ENCODE measurements at regions not wholly inside any gene's neighbourhood (a gene's known extent, or its start where the extent isn't known, plus 50 kb on each side); places are given as distances from the start of the nearest gene placed in this dataset.

GRCh38 chr14:103220134-103220981, 97.1 kb downstream of the TNFAIP2 start:
- Histone ChIP-seq H2AK9ac (replicated peaks; ENCODE audit: low read depth, low read length, poor library complexity) (no peak overlapping the region), H2AK5ac (ENCODE audit: low read depth, low read length) (no peak overlapping the region), H3K4me3 (ENCODE audit: insufficient read depth, low read depth, low read length) (no peak overlapping the region; the same call in 1 of the 2 replicates), H2BK5ac (ENCODE audit: low read depth, low read length, poor library complexity, severe bottlenecking) (no peak overlapping the region), H4K91ac (ENCODE audit: insufficient read depth, low read depth, low read length) (no peak overlapping the region), H3K9me3 (ENCODE audit: control insufficient read depth, insufficient read depth, low read length) (peaks cover 8% of the 10 kb centered on the region), H3K4ac (ENCODE audit: low read depth, low read length) (no peak overlapping the region), H3K4me2 (ENCODE audit: low read depth, low read length) (no peak overlapping the region; the same call in 1 of the 2 replicates), H2BK20ac (ENCODE audit: low read depth, low read length) (no peak overlapping the region), H3K4me1 (ENCODE audit: control insufficient read depth, insufficient read depth, low read length) (no peaks in the 10 kb centered on the region), H2BK120ac (ENCODE audit: low read depth, low read length) (no peak overlapping the region), H2BK15ac (ENCODE audit: low read depth, low read length) (no peak overlapping the region), H3K23ac (ENCODE audit: low read depth, low read length) (no peak overlapping the region), H4K8ac (ENCODE audit: low read depth in 2 of 2, low read length in 2 of 2) (no peak overlapping the region), H2AFZ (replicated peaks; ENCODE audit: low read length, poor library complexity) (peak overlapping the region; percentile 34), H3K36me3 (ENCODE audit: control insufficient read depth, insufficient read depth, low read length) (no peaks in the 10 kb centered on the region), H4K20me1 (ENCODE audit: insufficient read depth, low read length) (no peaks in the 10 kb centered on the region), H3K9ac (ENCODE audit: low read depth, low read length) (no peak overlapping the region), H3K79me1 (ENCODE audit: low read depth in 1 of 2, low read length in 2 of 2) (no peaks in the 10 kb centered on the region), H4K5ac (ENCODE audit: low read depth, low read length) (no peak overlapping the region), H3K27me3 (ENCODE audit: control insufficient read depth, insufficient read depth, low read length) (peaks cover 64% of the 10 kb centered on the region), H3K18ac (ENCODE audit: low read depth, low read length) (no peak overlapping the region), H3K27ac (ENCODE audit: insufficient read depth, low read length) (no peak overlapping the region), H3K9me1 (ENCODE audit: insufficient read depth, low read length) (no peaks in the 10 kb centered on the region), H3K14ac (replicated peaks; ENCODE audit: low read depth, low read length) (no peak overlapping the region), H3K56ac (ENCODE audit: extremely low read depth, insufficient read depth, low read length) (no peak overlapping the region; the same call in 1 of the 2 replicates)
- in situ Hi-C loops (cut with MboI; ENCODE audit: low sequenced_read_pairs) (no loop called here), dilution Hi-C loops (cut with HindIII; ENCODE audit: low sequenced_read_pairs, unreplicated experiment) (no loop called here), intact Hi-C loops (cut with micrococcal nuclease) (no loop called here)
- TF ChIP-seq USF2 (IDR thresholded peaks at IDR 0.05; ENCODE audit: low read depth, low read length), result no peak
- no peak for TF ChIP-seq RAD21 (IDR thresholded peaks at IDR 0.05; ENCODE audit: low read length)
- TF ChIP-seq MXI1 (IDR thresholded peaks at IDR 0.05; ENCODE audit: borderline replicate concordance, low read depth, low read length), result no peak
- no peak for TF ChIP-seq ELK1 (IDR thresholded peaks at IDR 0.05; ENCODE audit: borderline replicate concordance, low read depth, low read length)
- no peak for TF ChIP-seq NFE2L2 (IDR thresholded peaks at IDR 0.05; ENCODE audit: low read depth, low read length)
- TF ChIP-seq POLR2A (IDR thresholded peaks at IDR 0.05; ENCODE audit: low read depth, low read length), result no peak
- 16% methylated on average over 43 of the region's 92 CpGs; no CpG with 5 or more reads in 1 of the 2 experiments for WGBS, 2 experiments (ENCODE audit: extremely low coverage in 2 of 2, insufficient read length in 1 of 2)
- no TSS peak for BruUV-seq (replicated peaks)
- DNase-seq, result no peak
- ChIA-PET POLR2A (ENCODE audit: unreplicated experiment) (no interaction called here), CTCF (no interaction called here)
- peak; percentile 37 for ATAC-seq (ENCODE audit: low read depth)
